Thyroid gland (tissue), 4 donors: ENCODE measurements at regions not wholly inside any gene's neighbourhood (a gene's known extent, or its start where the extent isn't known, plus 50 kb on each side); places are given as distances from the start of the nearest gene placed in this dataset.

Source experiments
- CTCF ChIP-seq, 6 experiments: fragments of 200-600 bp in 3 of 6; fragments of 450-650 bp in 3 of 6; sonication (generic) in 3 of 6; IDR thresholded peaks; one replicate each; pipeline ENCODE4 v1.5.1; 2016 to 2019; ENCODE audit warnings: antibody characterized with exemption in 6 of 6, mild to moderate bottlenecking in 2 of 6, inconsistent platforms in 1 of 6, moderate library complexity in 1 of 6
- POLR2A ChIP-seq, 2 donors: fragments of 450-650 bp; IDR thresholded peaks; one replicate each; pipeline ENCODE4 v1.6.1; 2017; ENCODE audit warnings: antibody characterized with exemption in 2 of 2, mild to moderate bottlenecking in 2 of 2, moderate library complexity in 1 of 2

- TF ChIP-seq CTCF (IDR thresholded peaks at IDR 0.05) (no peak), POLR2A (IDR thresholded peaks at IDR 0.05) (no peak)
Measured at GRCh38 chr9:3578786-3579185, 53.0 kb upstream of the RFX3 start.
